HepG2 (cell line): ENCODE measurements at regions not wholly inside any gene's neighbourhood (a gene's known extent, or its start where the extent isn't known, plus 50 kb on each side); places are given as distances from the start of the nearest gene placed in this dataset.

Experiments
- ATAC-seq: fragments of 200-7000 bp; cut with Tn5 transposase; 3 replicates; pipeline ENCODE4 v1.9.1; 2020; ENCODE audit warnings: mild to moderate bottlenecking, moderate library complexity
- BruUV-seq: library from RNA; stranded (reverse); fragments of 400-500 nt; replicated peaks from 2 replicates; lab custom pipeline; 2021; lab: Mats Ljungman, UMichigan
- CTCF ChIA-PET: fragments of 300-600 bp; formaldehyde crosslinking; extraction: SDS; loops from one replicate; lab custom pipeline; 2021; ENCODE audit warnings: low total read pairs, inconsistent platforms, low intra/inter-chr PET ratio; lab: Yijun Ruan, JAX
- POLR2A ChIA-PET: fragments of 350-600 bp; sonication (Branson Sonifier 250); formaldehyde crosslinking; loops from one replicate; lab custom pipeline; 2020; ENCODE audit warnings: antibody characterized with exemption, inconsistent platforms; lab: Yijun Ruan, JAX
- DNase-seq: peaks from one replicate; pipeline ENCODE4 v3.0.0-alpha.2; 2015; ENCODE audit warnings: low spot score
- FAIRE-seq: peaks from 3 replicates; lab custom pipeline; 2011; peaks lifted over from hg19 to GRCh38; lab: Jason Lieb, UNC
- H2AFZ ChIP-seq: one replicate; pipeline ENCODE4 v1.6.1; 2011; ENCODE audit warnings: low read length, inconsistent platforms
- H3K27ac ChIP-seq: fragments of 300-600 bp; 3 replicates; pipeline ENCODE4 v1.8.0; 2011; ENCODE audit warnings: mixed run types, mild to moderate bottlenecking, mixed read lengths, low read length, inconsistent platforms; ENCODE audit not compliant: insufficient read depth; ENCODE audit errors: extremely low read length
- H3K27me3 ChIP-seq, 2 experiments: fragments of 200-600 bp in 1 of 2; 2 replicates in 1 of 2; 3 replicates in 1 of 2; pipeline versions ENCODE4 v1.6.0 to v1.8.0; 2011; ENCODE audit warnings: low read length in 2 of 2, mild to moderate bottlenecking in 2 of 2, moderate library complexity in 2 of 2, inconsistent platforms in 1 of 2; ENCODE audit not compliant: insufficient read depth in 2 of 2, control insufficient read depth in 1 of 2
- H3K36me3 ChIP-seq, 2 experiments: fragments of 200-600 bp in 1 of 2; replicated peaks in 1 of 2; 2 replicates in 1 of 2; 3 replicates in 1 of 2; pipeline versions ENCODE4 v1.5.1 to v1.8.0; 2011; ENCODE audit warnings: low read length in 2 of 2, inconsistent platforms in 1 of 2; ENCODE audit not compliant: insufficient read depth in 2 of 2, control insufficient read depth in 1 of 2
- H3K4me1 ChIP-seq: 2 replicates; pipeline ENCODE4 v1.5.1; 2012; ENCODE audit warnings: low read length, inconsistent platforms; ENCODE audit not compliant: insufficient read depth
- H3K4me2 ChIP-seq: 2 replicates; pipeline ENCODE4 v1.6.0; 2011; ENCODE audit warnings: low read depth, low read length, inconsistent platforms
- H3K4me3 ChIP-seq, 3 experiments: fragments of 200-600 bp in 1 of 3; sonication (generic), shearing (Covaris generic) in 1 of 3; replicated peaks in 1 of 3; 2 replicates each; pipeline ENCODE4 v1.5.1; 2011 to 2016; ENCODE audit warnings: low read length in 3 of 3, inconsistent platforms in 2 of 3, low read depth in 2 of 3, mild to moderate bottlenecking in 2 of 3, control low read depth in 1 of 3, mixed read lengths in 1 of 3; ENCODE audit not compliant: insufficient read depth in 1 of 3
- H3K79me2 ChIP-seq: one replicate; pipeline ENCODE4 v1.6.1; 2011; ENCODE audit warnings: low read length, inconsistent platforms; ENCODE audit not compliant: insufficient read depth
- H3K9ac ChIP-seq: 2 replicates; pipeline ENCODE4 v1.6.0; 2011; ENCODE audit warnings: mild to moderate bottlenecking, low read depth, low read length, inconsistent platforms; ENCODE audit not compliant: insufficient read depth
- H3K9me3 ChIP-seq: 2 replicates; pipeline ENCODE4 v1.5.1; 2012; ENCODE audit warnings: mild to moderate bottlenecking, low read length
- H4K20me1 ChIP-seq: 2 replicates; pipeline ENCODE4 v1.6.0; 2011; ENCODE audit warnings: inconsistent platforms, mild to moderate bottlenecking, low read length, moderate library complexity; ENCODE audit not compliant: insufficient read depth
- EED ChIP-seq: sonication (generic); formaldehyde crosslinking; IDR thresholded peaks from 2 replicates; pipeline ENCODE4 v1.5.0; 2020; ENCODE audit warnings: mild to moderate bottlenecking, missing genetic modification reagents
- RFX1 ChIP-seq: fragments of 450-650 bp; IDR thresholded peaks from 2 replicates; pipeline ENCODE4 v1.6.1; 2017
- SALL1 ChIP-seq: sonication (generic); formaldehyde crosslinking; IDR thresholded peaks from 2 replicates; pipeline ENCODE4 v1.8.0; 2022; ENCODE audit warnings: mild to moderate bottlenecking, missing genetic modification reagents
- ZNF143 ChIP-seq: sonication (generic); formaldehyde crosslinking; IDR thresholded peaks from 2 replicates; pipeline ENCODE4 v1.4.0; 2020; ENCODE audit warnings: missing genetic modification reagents
- ZNF160 ChIP-seq: sonication (generic); formaldehyde crosslinking; IDR thresholded peaks from 2 replicates; pipeline ENCODE4 v1.8.0; 2022; ENCODE audit warnings: mild to moderate bottlenecking, inconsistent platforms, missing genetic modification reagents
- ZNF33B ChIP-seq: sonication (generic); formaldehyde crosslinking; IDR thresholded peaks from 2 replicates; pipeline ENCODE4 v1.5.1; 2020; ENCODE audit warnings: mild to moderate bottlenecking, missing genetic modification reagents
- ZNF354B ChIP-seq: sonication (generic); formaldehyde crosslinking; IDR thresholded peaks from 2 replicates; pipeline ENCODE4 v1.8.0; 2022; ENCODE audit warnings: mild to moderate bottlenecking, missing genetic modification reagents
- WGBS: methylation state at CpG from one replicate; pipeline ENCODE4 v1.1.6; 2017; ENCODE audit warnings: low lambda C conversion rate; 5-methylcytosine and 5-hydroxymethylcytosine counted together
- in situ Hi-C: cut with HindIII; loops from 2 replicates; pipeline ENCODE4 v1.10.0; 2017; ENCODE audit warnings: low pct_unique_long_range_greater_than_20kb; ENCODE audit not compliant: extremely low pct_ligation_motif_present
- intact Hi-C: fragments of 100-400 bp; cut with micrococcal nuclease; formaldehyde crosslinking; loops from one replicate; pipeline ENCODE4 v1.10.0; 2022; ENCODE audit not compliant: unreplicated experiment
- TF ChIP-seq, protein P1 (sequence below): sonication (generic); formaldehyde crosslinking; IDR thresholded peaks from 2 replicates; pipeline ENCODE4 v1.5.1; 2020; ENCODE audit warnings: missing genetic modification reagents, mild to moderate bottlenecking, borderline replicate concordance
- TF ChIP-seq, protein P2 (sequence below): sonication (generic); formaldehyde crosslinking; IDR thresholded peaks from 2 replicates; pipeline ENCODE4 v1.4.0; 2020; ENCODE audit warnings: mild to moderate bottlenecking, missing genetic modification reagents
- TF ChIP-seq, protein P3 (sequence below): sonication (generic); formaldehyde crosslinking; IDR thresholded peaks from 2 replicates; pipeline ENCODE4 v1.4.0; 2020; ENCODE audit warnings: missing genetic modification reagents
- TF ChIP-seq, protein P4 (sequence below): sonication (generic); formaldehyde crosslinking; IDR thresholded peaks from 2 replicates; pipeline ENCODE4 v1.9.0; 2021; ENCODE audit warnings: missing genetic modification reagents, borderline replicate concordance

DNA sequence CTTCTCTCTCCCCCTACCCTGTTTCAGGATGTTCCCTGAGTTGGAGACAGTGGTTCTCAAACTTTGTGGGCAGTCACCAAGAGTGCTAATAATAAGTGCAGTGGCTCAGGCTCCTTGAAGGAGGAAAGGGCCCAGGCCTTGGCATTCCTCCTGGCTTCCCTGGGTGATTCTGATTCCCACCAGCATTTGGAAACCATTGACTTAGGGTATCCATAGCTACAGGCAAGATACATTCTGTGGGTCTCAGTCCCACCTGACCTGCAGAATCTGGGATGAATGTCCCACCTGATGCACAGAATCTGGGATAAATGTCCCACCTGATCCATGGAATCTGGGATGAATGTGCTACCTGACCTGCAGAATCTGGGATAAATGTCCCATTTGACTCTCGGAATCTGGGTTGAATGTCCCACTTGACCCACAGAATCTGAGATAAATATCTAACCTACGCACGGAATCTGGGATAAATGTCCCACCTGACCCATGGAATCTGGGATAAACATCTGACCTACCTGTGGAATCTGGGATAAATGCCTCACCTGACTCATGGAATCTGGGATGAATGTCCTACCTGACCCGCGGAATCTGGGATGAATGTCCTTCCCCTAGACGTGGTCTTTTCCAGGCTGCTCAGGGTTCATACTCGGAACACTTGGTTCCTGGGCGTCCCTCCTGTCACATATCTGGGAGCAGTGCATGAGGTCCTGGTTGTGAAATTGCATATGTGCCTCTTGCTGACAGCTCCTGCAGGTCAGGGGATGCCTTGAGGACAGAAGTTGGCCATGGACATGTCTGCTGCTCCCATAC, 136.7 kb upstream of the HS3ST2 start (continued):
- TF ChIP-seq, protein P1, sequence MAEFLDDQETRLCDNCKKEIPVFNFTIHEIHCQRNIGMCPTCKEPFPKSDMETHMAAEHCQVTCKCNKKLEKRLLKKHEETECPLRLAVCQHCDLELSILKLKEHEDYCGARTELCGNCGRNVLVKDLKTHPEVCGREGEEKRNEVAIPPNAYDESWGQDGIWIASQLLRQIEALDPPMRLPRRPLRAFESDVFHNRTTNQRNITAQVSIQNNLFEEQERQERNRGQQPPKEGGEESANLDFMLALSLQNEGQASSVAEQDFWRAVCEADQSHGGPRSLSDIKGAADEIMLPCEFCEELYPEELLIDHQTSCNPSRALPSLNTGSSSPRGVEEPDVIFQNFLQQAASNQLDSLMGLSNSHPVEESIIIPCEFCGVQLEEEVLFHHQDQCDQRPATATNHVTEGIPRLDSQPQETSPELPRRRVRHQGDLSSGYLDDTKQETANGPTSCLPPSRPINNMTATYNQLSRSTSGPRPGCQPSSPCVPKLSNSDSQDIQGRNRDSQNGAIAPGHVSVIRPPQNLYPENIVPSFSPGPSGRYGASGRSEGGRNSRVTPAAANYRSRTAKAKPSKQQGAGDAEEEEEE, result no peak
- 0 out of 2 replicates have a peak, but pooled peaks have one; percentile 13 for TF ChIP-seq RFX1
- 0 out of 2 replicates have a peak, but pooled peaks have one; percentile 67 for TF ChIP-seq EED (CRISPR knock-in tag)

DNA sequence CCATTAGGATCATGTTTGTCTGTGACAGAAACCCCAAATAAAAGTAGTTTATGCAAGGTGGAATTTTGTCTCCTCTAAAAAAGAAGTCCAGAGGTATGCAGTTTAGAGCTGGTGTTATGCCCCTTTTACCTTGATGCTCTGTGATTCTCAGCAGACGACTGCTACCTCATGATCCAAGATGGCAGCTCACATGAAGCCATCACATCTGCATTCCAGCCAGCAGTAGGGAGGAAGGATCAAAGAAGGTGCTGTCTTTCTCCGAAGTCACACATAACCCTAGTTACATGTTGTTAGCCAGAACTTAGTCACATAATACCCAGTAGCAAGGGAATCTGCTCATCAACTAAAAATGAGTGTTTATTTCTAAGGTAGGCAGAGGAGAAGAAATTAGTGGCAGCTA, 135.7 kb upstream of the HS3ST2 start:
- peaks cover 3 to 23% of the 10 kb centered on the region in 2 experiments; a peak in 2 of 5 replicates for H3K27me3 ChIP-seq
- H3K36me3 ChIP-seq, result no peaks in the 10 kb centered on the region
- TF ChIP-seq ZNF354B (no peak), ZNF33B (CRISPR knock-in tag) (no peak), ZNF143 (CRISPR knock-in tag) (no peak), SALL1 (CRISPR knock-in tag) (no peak), ZNF160 (no peak)
- TF ChIP-seq, protein P2, sequence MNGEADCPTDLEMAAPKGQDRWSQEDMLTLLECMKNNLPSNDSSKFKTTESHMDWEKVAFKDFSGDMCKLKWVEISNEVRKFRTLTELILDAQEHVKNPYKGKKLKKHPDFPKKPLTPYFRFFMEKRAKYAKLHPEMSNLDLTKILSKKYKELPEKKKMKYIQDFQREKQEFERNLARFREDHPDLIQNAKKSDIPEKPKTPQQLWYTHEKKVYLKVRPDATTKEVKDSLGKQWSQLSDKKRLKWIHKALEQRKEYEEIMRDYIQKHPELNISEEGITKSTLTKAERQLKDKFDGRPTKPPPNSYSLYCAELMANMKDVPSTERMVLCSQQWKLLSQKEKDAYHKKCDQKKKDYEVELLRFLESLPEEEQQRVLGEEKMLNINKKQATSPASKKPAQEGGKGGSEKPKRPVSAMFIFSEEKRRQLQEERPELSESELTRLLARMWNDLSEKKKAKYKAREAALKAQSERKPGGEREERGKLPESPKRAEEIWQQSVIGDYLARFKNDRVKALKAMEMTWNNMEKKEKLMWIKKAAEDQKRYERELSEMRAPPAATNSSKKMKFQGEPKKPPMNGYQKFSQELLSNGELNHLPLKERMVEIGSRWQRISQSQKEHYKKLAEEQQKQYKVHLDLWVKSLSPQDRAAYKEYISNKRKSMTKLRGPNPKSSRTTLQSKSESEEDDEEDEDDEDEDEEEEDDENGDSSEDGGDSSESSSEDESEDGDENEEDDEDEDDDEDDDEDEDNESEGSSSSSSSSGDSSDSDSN (CRISPR knock-in tag), result no peak
- TF ChIP-seq, protein P3, sequence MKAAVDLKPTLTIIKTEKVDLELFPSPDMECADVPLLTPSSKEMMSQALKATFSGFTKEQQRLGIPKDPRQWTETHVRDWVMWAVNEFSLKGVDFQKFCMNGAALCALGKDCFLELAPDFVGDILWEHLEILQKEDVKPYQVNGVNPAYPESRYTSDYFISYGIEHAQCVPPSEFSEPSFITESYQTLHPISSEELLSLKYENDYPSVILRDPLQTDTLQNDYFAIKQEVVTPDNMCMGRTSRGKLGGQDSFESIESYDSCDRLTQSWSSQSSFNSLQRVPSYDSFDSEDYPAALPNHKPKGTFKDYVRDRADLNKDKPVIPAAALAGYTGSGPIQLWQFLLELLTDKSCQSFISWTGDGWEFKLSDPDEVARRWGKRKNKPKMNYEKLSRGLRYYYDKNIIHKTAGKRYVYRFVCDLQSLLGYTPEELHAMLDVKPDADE (CRISPR knock-in tag), result no peak
- TF ChIP-seq, protein P4, sequence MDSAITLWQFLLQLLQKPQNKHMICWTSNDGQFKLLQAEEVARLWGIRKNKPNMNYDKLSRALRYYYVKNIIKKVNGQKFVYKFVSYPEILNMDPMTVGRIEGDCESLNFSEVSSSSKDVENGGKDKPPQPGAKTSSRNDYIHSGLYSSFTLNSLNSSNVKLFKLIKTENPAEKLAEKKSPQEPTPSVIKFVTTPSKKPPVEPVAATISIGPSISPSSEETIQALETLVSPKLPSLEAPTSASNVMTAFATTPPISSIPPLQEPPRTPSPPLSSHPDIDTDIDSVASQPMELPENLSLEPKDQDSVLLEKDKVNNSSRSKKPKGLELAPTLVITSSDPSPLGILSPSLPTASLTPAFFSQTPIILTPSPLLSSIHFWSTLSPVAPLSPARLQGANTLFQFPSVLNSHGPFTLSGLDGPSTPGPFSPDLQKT (CRISPR knock-in tag), result no peak
- no peak overlapping the region for H2AFZ ChIP-seq
- H3K9ac ChIP-seq, result no peak overlapping the region
- ChIA-PET POLR2A (no interaction called here), CTCF (no interaction called here)
- no peaks in the 10 kb centered on the region for H3K9me3 ChIP-seq
- in situ Hi-C loops (no loop called here), intact Hi-C loops (no loop called here)
- H3K4me2 ChIP-seq, result no peak overlapping the region
- 3% methylated on average over 2 of the region's 2 CpGs for WGBS
- no peak overlapping the region for H3K27ac ChIP-seq
- DNase-seq (no peak), FAIRE-seq (no peak), ATAC-seq (no peak)
- H3K79me2 ChIP-seq, result no peaks in the 10 kb centered on the region
- H3K4me3 ChIP-seq, result no peak overlapping the region
- H3K4me1 ChIP-seq, result peaks cover 5% of the 10 kb centered on the region
- no peaks in the 10 kb centered on the region for H4K20me1 ChIP-seq
- no TSS peak for BruUV-seq
